ENCODE measurements at regions not wholly inside any gene's neighbourhood (a gene's known extent, or its start where the extent isn't known, plus 50 kb on each side); places are given as distances from the start of the nearest gene placed in this dataset.

GRCh38 chr22:48276994-48277867 lies 1514.8 kb downstream of the TBC1D22A start:
- no peak for DNase-seq

- DNase-seq: no peak
These were observed 1513.0 kb downstream of the TBC1D22A start for GRCh38 chr22:48275412-48275811.

GRCh38 chr22:48270731-48271130 lies 1508.3 kb downstream of the TBC1D22A start:
- DNase-seq: no peak

GRCh38 chr22:48268771-48269552 lies 1506.5 kb downstream of the TBC1D22A start:
- DNase-seq: no peak

- DNase-seq: no peak
These were observed 1505.8 kb downstream of the TBC1D22A start for GRCh38 chr22:48268293-48268692.

GRCh38 chr22:48267681-48268080 lies 1505.2 kb downstream of the TBC1D22A start:
- no peak for DNase-seq

- no peak for DNase-seq
These were observed 1502.7 kb downstream of the TBC1D22A start for GRCh38 chr22:48265000-48265625.

GRCh38 chr22:48264586-48264985 lies 1502.1 kb downstream of the TBC1D22A start:
- no peak for DNase-seq

GRCh38 chr22:48263791-48264351 lies 1501.4 kb downstream of the TBC1D22A start:
- no peak for DNase-seq

- DNase-seq: no peak
These were observed 1500.9 kb downstream of the TBC1D22A start for GRCh38 chr22:48263431-48263765.

- DNase-seq: no peak
These were observed 1500.4 kb downstream of the TBC1D22A start for GRCh38 chr22:48262596-48263430.

GRCh38 chr22:48261706-48262105 lies 1499.3 kb downstream of the TBC1D22A start:
- no peak for DNase-seq

- no peak for DNase-seq
These were observed 1498.7 kb downstream of the TBC1D22A start for GRCh38 chr22:48261048-48261621.

GRCh38 chr22:48259991-48260670 lies 1497.7 kb downstream of the TBC1D22A start:
- DNase-seq: no peak

GRCh38 chr22:48258811-48259210 lies 1496.4 kb downstream of the TBC1D22A start:
- DNase-seq: no peak

GRCh38 chr22:48258064-48258701 lies 1495.7 kb downstream of the TBC1D22A start:
- DNase-seq: no peak

GRCh38 chr22:48257685-48258055 lies 1495.2 kb downstream of the TBC1D22A start:
- no peak for DNase-seq

GRCh38 chr22:48256776-48257684 lies 1494.6 kb downstream of the TBC1D22A start:
- DNase-seq: no peak

GRCh38 chr22:48256041-48256739 lies 1493.7 kb downstream of the TBC1D22A start:
- DNase-seq: no peak

Data from activated naive CD4-positive, alpha-beta T cell treated with anti-CD3 and anti-CD28 coated beads, Interleukin-2, amount 50 U/mL, for 16 hours (primary cell).